ENCODE measurements at regions not wholly inside any gene's neighbourhood (a gene's known extent, or its start where the extent isn't known, plus 50 kb on each side); places are given as distances from the start of the nearest gene placed in this dataset.

DNA sequence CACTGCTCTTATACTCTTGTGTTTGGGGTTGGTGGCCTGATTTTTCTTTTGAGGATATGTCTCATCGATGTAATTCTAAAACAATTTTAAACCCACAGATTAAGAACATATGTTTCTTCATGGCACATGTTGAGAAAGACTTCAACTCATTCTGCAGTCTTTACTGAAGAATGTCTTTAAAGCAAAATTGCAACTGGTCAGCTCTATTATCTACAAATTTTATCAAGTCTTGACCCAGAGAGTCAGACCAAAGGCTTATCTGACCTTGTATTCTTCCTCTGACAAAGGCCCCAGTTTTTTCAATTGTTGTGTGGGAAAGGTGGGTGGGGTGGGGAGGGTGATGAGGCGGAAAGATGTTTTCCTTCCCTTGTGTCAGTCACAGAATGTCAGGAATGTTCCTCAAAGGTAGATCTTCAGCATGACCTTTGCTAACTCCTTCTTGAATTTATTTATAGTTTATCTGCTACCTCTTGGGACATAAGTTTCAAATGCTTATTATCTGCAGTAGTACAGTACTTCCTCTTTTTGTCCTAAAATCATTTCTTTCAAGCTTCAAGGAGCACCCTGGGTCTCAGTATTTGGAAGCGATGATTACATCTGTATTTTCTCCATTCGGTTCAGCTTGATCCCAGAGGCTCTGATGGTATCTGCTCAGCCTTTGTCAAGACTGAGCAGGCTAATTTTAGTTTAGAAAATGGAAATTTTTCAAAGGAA lies 63.2 kb upstream of the TIAM2 start:
- TF ChIP-seq DPF2 (IDR thresholded peaks at IDR 0.05) (no peak), JUND (IDR thresholded peaks at IDR 0.05; ENCODE audit: borderline replicate concordance, low read depth, low read length) (no peak), JUND (tag; IDR thresholded peaks at IDR 0.05; ENCODE audit: borderline replicate concordance, low read depth, low read length) (no peak), RBM34 (IDR thresholded peaks at IDR 0.05; ENCODE audit: borderline replicate concordance, insufficient read depth, low read length) (no peak), POLR2AphosphoS5 (IDR thresholded peaks at IDR 0.05; ENCODE audit: control insufficient read depth, insufficient read depth, low read depth, low read length) (no peak)
- TF ChIP-seq, protein P1, sequence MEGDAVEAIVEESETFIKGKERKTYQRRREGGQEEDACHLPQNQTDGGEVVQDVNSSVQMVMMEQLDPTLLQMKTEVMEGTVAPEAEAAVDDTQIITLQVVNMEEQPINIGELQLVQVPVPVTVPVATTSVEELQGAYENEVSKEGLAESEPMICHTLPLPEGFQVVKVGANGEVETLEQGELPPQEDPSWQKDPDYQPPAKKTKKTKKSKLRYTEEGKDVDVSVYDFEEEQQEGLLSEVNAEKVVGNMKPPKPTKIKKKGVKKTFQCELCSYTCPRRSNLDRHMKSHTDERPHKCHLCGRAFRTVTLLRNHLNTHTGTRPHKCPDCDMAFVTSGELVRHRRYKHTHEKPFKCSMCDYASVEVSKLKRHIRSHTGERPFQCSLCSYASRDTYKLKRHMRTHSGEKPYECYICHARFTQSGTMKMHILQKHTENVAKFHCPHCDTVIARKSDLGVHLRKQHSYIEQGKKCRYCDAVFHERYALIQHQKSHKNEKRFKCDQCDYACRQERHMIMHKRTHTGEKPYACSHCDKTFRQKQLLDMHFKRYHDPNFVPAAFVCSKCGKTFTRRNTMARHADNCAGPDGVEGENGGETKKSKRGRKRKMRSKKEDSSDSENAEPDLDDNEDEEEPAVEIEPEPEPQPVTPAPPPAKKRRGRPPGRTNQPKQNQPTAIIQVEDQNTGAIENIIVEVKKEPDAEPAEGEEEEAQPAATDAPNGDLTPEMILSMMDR (IDR thresholded peaks at IDR 0.05 in 2 of 3, conservative IDR thresholded peaks at IDR 0.05 in 1 of 3; ENCODE audit: insufficient read depth in 2 of 3, low read depth in 1 of 3, low read length in 3 of 3) = no peak
- TF ChIP-seq, protein P2, sequence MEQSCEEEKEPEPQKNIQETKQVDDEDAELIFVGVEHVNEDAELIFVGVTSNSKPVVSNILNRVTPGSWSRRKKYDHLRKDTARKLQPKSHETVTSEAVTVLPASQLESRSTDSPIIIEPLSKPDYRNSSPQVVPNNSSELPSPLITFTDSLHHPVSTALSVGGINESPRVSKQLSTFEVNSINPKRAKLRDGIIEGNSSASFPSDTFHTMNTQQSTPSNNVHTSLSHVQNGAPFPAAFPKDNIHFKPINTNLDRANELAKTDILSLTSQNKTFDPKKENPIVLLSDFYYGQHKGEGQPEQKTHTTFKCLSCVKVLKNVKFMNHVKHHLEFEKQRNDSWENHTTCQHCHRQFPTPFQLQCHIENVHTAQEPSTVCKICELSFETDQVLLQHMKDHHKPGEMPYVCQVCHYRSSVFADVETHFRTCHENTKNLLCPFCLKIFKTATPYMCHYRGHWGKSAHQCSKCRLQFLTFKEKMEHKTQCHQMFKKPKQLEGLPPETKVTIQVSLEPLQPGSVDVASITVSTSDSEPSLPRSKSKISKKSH (CRISPR knock-in tag; IDR thresholded peaks at IDR 0.05) = no peak

All from K562 (cell line).